Activated CD4-positive, alpha-beta T cell treated with anti-CD3 and anti-CD28 coated beads, Interleukin-2, amount 10 ng/mL, durations not matched to agents 24 days and 14 days (primary cell): ENCODE measurements at regions not wholly inside any gene's neighbourhood (a gene's known extent, or its start where the extent isn't known, plus 50 kb on each side); places are given as distances from the start of the nearest gene placed in this dataset.

Experiments
- DNase-seq: peaks from one replicate; pipeline ENCODE4 v3.0.0; 2022
- H3K27ac Mint-ChIP-seq: one replicate; pipeline ENCODE4 v1.8.0; 2022; ENCODE audit warnings: mild to moderate bottlenecking, mixed read lengths
- H3K27me3 Mint-ChIP-seq: one replicate; pipeline ENCODE4 v1.8.0; 2022; ENCODE audit warnings: mixed read lengths
- H3K36me3 Mint-ChIP-seq: one replicate; pipeline ENCODE4 v1.8.0; 2022; ENCODE audit warnings: low read depth, mild to moderate bottlenecking, mixed read lengths
- H3K4me1 Mint-ChIP-seq: one replicate; pipeline ENCODE4 v1.8.0; 2021; ENCODE audit warnings: mixed read lengths
- H3K4me3 Mint-ChIP-seq: one replicate; pipeline ENCODE4 v1.8.0; 2022; ENCODE audit warnings: mild to moderate bottlenecking, moderate library complexity, mixed read lengths
- H3K9me3 Mint-ChIP-seq: one replicate; pipeline ENCODE4 v1.8.0; 2021; ENCODE audit warnings: mixed read lengths
- intact Hi-C: fragments of 100-400 bp; cut with micrococcal nuclease; formaldehyde crosslinking; loops from one replicate; pipeline ENCODE4 v1.15.1; 2023

- Mint-ChIP-seq H3K4me1 (no peaks in the 10 kb centered on the region), H3K27me3 (no peaks in the 10 kb centered on the region), H3K36me3 (no peaks in the 10 kb centered on the region), H3K9me3 (no peaks in the 10 kb centered on the region), H3K4me3 (no peak overlapping the region), H3K27ac (no peak overlapping the region)
- intact Hi-C loops = no loop called here
- no peak for DNase-seq
These were observed 444.4 kb upstream of the RGS17 start for GRCh38 chr6:153575528-153575927.

- Mint-ChIP-seq H3K27ac (no peak overlapping the region), H3K4me1 (no peaks in the 10 kb centered on the region), H3K27me3 (no peaks in the 10 kb centered on the region), H3K36me3 (no peaks in the 10 kb centered on the region), H3K9me3 (no peaks in the 10 kb centered on the region), H3K4me3 (no peak overlapping the region)
- intact Hi-C loops = no loop called here
- DNase-seq = no peak
These were observed 443.1 kb upstream of the RGS17 start for GRCh38 chr6:153574231-153574630.

- Mint-ChIP-seq H3K4me1 (no peaks in the 10 kb centered on the region), H3K9me3 (no peaks in the 10 kb centered on the region), H3K4me3 (no peak overlapping the region), H3K27ac (no peak overlapping the region), H3K36me3 (no peaks in the 10 kb centered on the region), H3K27me3 (no peaks in the 10 kb centered on the region)
- intact Hi-C loops = no loop called here
- no peak for DNase-seq
These were observed 441.3 kb upstream of the RGS17 start for GRCh38 chr6:153572371-153572770.

GRCh38 chr6:153568628-153569027 lies 437.5 kb upstream of the RGS17 start:
- Mint-ChIP-seq H3K4me1 (no peaks in the 10 kb centered on the region), H3K27me3 (no peaks in the 10 kb centered on the region), H3K9me3 (no peaks in the 10 kb centered on the region), H3K27ac (no peak overlapping the region), H3K36me3 (no peaks in the 10 kb centered on the region), H3K4me3 (no peak overlapping the region)
- no peak for DNase-seq
- intact Hi-C loops = no loop called here

- Mint-ChIP-seq H3K36me3 (no peaks in the 10 kb centered on the region), H3K4me1 (no peaks in the 10 kb centered on the region), H3K9me3 (no peaks in the 10 kb centered on the region), H3K4me3 (no peak overlapping the region), H3K27ac (no peak overlapping the region), H3K27me3 (no peaks in the 10 kb centered on the region)
- intact Hi-C loops = no loop called here
- no peak for DNase-seq
These were observed 433.7 kb upstream of the RGS17 start for GRCh38 chr6:153564803-153565202.

GRCh38 chr6:153563001-153563400 lies 431.9 kb upstream of the RGS17 start:
- no peaks in the 10 kb centered on the region for H3K9me3 Mint-ChIP-seq
- H3K4me1 Mint-ChIP-seq = no peaks in the 10 kb centered on the region
- no peak for DNase-seq
- no peaks in the 10 kb centered on the region for H3K36me3 Mint-ChIP-seq
- intact Hi-C loops = no loop called here
- H3K4me3 Mint-ChIP-seq = no peak overlapping the region
- no peak overlapping the region for H3K27ac Mint-ChIP-seq
- H3K27me3 Mint-ChIP-seq = no peaks in the 10 kb centered on the region

GRCh38 chr6:153553627-153554026 lies 422.5 kb upstream of the RGS17 start:
- H3K36me3 Mint-ChIP-seq = no peaks in the 10 kb centered on the region
- no peaks in the 10 kb centered on the region for H3K9me3 Mint-ChIP-seq
- H3K4me3 Mint-ChIP-seq = no peak overlapping the region
- DNase-seq = no peak
- H3K27me3 Mint-ChIP-seq = no peaks in the 10 kb centered on the region
- intact Hi-C loops = no loop called here
- no peaks in the 10 kb centered on the region for H3K4me1 Mint-ChIP-seq
- no peak overlapping the region for H3K27ac Mint-ChIP-seq

- Mint-ChIP-seq H3K36me3 (no peaks in the 10 kb centered on the region), H3K27ac (no peak overlapping the region), H3K9me3 (no peaks in the 10 kb centered on the region), H3K27me3 (no peaks in the 10 kb centered on the region), H3K4me1 (peaks cover 2% of the 10 kb centered on the region), H3K4me3 (no peak overlapping the region)
- DNase-seq = no peak
- intact Hi-C loops = no loop called here
These were observed 408.5 kb upstream of the RGS17 start for GRCh38 chr6:153539602-153540001.

- Mint-ChIP-seq H3K4me1 (peaks cover 2% of the 10 kb centered on the region), H3K4me3 (no peak overlapping the region), H3K36me3 (no peaks in the 10 kb centered on the region), H3K9me3 (no peaks in the 10 kb centered on the region), H3K27me3 (no peaks in the 10 kb centered on the region), H3K27ac (no peak overlapping the region)
- intact Hi-C loops = no loop called here
- no peak for DNase-seq
These were observed 407.4 kb upstream of the RGS17 start for GRCh38 chr6:153538491-153538890.

- intact Hi-C loops = no loop called here
- Mint-ChIP-seq H3K36me3 (no peaks in the 10 kb centered on the region), H3K9me3 (no peaks in the 10 kb centered on the region), H3K4me3 (no peak overlapping the region), H3K27me3 (no peaks in the 10 kb centered on the region), H3K27ac (no peak overlapping the region), H3K4me1 (peaks cover 2% of the 10 kb centered on the region)
- DNase-seq = no peak
These were observed 406.3 kb upstream of the RGS17 start for GRCh38 chr6:153537422-153537821.

- no peak overlapping the region for H3K4me3 Mint-ChIP-seq
- no peaks in the 10 kb centered on the region for H3K36me3 Mint-ChIP-seq
- no peaks in the 10 kb centered on the region for H3K4me1 Mint-ChIP-seq
- H3K9me3 Mint-ChIP-seq = no peaks in the 10 kb centered on the region
- H3K27me3 Mint-ChIP-seq = no peaks in the 10 kb centered on the region
- no peak for DNase-seq
- intact Hi-C loops = no loop called here
- no peak overlapping the region for H3K27ac Mint-ChIP-seq
These were observed 395.4 kb upstream of the RGS17 start for GRCh38 chr6:153526479-153526878.

GRCh38 chr6:153525998-153526397 lies 394.9 kb upstream of the RGS17 start:
- H3K27ac Mint-ChIP-seq = no peak overlapping the region
- H3K4me3 Mint-ChIP-seq = no peak overlapping the region
- H3K27me3 Mint-ChIP-seq = no peaks in the 10 kb centered on the region
- intact Hi-C loops = no loop called here
- H3K9me3 Mint-ChIP-seq = no peaks in the 10 kb centered on the region
- no peaks in the 10 kb centered on the region for H3K36me3 Mint-ChIP-seq
- no peak for DNase-seq
- H3K4me1 Mint-ChIP-seq = no peaks in the 10 kb centered on the region

GRCh38 chr6:153523390-153523789 lies 392.3 kb upstream of the RGS17 start:
- no peaks in the 10 kb centered on the region for H3K27me3 Mint-ChIP-seq
- H3K9me3 Mint-ChIP-seq = no peaks in the 10 kb centered on the region
- no peaks in the 10 kb centered on the region for H3K4me1 Mint-ChIP-seq
- no peaks in the 10 kb centered on the region for H3K36me3 Mint-ChIP-seq
- intact Hi-C loops = no loop called here
- H3K4me3 Mint-ChIP-seq = no peak overlapping the region
- DNase-seq = no peak
- no peak overlapping the region for H3K27ac Mint-ChIP-seq

GRCh38 chr6:153511896-153512496 lies 380.9 kb upstream of the RGS17 start:
- Mint-ChIP-seq H3K9me3 (no peaks in the 10 kb centered on the region), H3K4me1 (no peaks in the 10 kb centered on the region), H3K27ac (no peak overlapping the region), H3K4me3 (no peak overlapping the region), H3K36me3 (no peaks in the 10 kb centered on the region), H3K27me3 (no peaks in the 10 kb centered on the region)
- DNase-seq = peak; percentile 67
- intact Hi-C loops = loop anchor here (5.0 kb wide), 1 partner anchor 280 kb away; no protein-coding TSS in a partner anchor

- H3K9me3 Mint-ChIP-seq = no peaks in the 10 kb centered on the region
- no peak for DNase-seq
- no peaks in the 10 kb centered on the region for H3K36me3 Mint-ChIP-seq
- no peak overlapping the region for H3K4me3 Mint-ChIP-seq
- intact Hi-C loops = no loop called here
- no peaks in the 10 kb centered on the region for H3K27me3 Mint-ChIP-seq
- no peak overlapping the region for H3K27ac Mint-ChIP-seq
- H3K4me1 Mint-ChIP-seq = no peaks in the 10 kb centered on the region
These were observed 372.7 kb upstream of the RGS17 start for GRCh38 chr6:153503810-153504209.
